ENCODE measurements at regions not wholly inside any gene's neighbourhood (a gene's known extent, or its start where the extent isn't known, plus 50 kb on each side); places are given as distances from the start of the nearest gene placed in this dataset.

DNA sequence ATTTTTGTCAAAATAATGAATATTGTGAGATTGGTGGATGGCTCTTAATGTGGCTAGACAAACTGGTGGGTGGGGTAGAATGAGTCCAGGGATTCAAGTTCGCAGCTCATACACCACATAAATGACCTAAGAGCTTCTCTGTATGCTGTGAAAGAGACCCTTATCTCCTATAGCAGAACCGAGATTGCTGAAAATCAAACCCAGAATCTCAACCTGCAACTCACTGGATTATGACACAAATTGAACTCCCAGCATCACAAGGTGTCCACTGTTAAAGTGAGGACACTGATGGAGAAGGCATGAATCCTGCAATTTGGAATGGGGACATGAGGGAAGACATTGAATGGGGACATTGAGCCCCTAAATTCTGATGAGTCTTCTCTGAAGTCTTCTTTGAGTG lies 51.3 kb upstream of the CNKSR3 start:
- DNase-seq: no peak

DNA sequence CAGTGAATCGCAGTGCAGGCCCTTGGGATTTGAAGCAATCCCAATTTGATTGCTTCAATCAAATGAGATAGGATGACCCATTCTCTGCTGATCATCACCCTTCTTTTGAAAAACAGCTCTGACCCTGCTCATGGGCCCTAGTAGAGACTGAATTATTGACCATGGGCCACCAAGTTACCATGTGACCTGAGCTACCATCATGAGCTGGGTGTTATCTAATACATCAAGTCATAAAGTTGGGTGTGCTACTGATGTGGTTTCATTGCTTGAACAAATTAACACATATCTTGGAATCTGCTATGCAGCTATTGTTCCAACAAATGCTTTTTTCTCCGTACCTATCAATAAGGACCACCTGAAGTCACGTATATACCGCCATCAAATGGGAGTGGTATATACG lies 54.8 kb upstream of the CNKSR3 start:
- DNase-seq: no peak

DNA sequence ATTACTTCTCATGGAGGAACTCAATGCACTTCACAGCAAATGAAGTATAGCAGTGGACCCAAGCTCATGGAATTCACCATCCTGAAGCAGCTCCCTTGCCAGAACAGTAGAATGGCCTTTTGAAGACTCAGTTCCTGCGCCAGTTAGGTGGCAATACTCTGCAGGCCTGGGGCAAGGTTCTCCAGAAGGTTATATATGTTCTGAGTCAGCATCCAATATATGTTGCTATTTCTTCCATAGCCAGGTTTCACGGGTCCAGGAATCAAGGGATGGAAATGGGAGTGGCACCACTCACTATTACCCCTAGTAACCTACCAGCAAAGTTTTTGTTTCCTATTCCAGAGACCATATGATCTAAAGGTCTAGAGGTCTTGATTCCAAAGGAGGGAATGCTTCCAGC lies 56.4 kb upstream of the CNKSR3 start:
- DNase-seq: no peak

DNA sequence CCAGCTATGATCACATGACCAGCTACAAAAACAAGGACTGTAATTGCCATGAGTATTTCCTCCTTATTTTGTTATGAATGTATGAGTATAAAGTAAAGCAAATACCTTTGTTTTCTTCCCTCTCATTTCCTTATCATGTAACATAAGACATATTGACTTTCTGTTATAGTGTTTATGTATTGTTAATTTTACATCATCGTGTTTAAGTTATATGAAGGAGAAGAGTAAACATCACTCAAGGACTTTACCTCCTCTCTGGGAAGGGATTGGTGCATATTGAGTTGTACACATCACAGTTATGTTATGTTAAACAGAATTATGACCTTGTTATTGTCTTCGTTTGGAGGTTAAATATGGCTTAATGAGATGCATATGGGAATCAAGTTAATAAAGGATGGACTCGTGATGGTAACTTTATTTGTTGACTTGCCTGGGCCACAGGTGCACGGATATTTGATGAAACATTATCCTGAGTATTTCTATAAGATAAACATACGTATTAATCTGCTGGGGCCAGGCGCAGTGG lies 57.3 kb upstream of the CNKSR3 start:
- no peak for DNase-seq

DNA sequence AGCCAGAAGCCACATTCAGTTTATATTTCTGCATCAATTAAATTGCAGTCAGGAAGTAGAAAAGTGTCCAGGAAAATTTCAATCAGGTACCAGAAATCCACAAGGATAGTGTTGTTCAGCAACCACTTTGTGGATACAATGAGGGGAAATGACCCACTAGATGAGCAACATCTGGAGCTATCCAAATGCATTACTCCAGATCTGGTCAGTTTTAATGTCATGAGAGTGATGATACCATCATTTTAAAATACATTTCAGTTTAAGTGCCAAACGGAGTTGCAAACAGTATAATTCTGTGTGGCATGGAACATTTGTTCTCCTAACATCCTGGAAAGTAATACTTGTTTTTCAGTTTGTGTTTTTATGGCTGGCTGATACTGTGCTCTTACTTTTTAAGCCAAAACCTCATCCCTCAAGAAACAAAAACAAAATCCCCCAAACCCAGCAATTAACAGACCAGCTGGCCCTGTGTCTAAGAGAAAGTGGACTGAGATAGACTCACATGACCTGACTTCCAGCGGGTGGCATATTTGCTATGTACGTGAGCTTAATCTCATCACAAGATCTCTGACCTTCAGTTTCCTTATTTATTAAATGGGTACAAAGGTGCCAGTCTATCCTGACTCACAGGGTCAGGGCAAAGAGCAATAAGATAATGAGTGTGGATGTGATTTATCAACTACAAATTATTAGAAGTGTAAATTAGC lies 58.8 kb upstream of the CNKSR3 start:
- no peak for DNase-seq

DNA sequence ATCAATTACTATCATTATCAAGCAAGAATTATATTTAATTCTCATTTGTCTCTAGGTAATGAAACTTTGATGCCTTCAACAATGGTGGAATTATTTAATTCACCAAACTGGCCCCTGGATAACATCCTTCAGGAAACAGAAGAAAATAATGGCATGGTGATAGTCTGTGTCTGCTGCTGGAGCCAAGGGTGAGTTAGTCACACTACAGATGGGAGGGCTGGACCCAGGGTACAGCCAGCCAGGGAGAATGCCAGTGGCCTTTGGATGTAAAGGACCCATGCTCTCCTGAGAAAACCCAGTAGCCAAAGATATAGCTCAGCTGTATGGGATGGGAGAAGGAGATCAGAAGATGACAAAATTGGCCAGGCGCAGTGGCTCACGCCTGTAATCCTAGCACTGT lies 60.0 kb upstream of the CNKSR3 start:
- DNase-seq: no peak

DNA sequence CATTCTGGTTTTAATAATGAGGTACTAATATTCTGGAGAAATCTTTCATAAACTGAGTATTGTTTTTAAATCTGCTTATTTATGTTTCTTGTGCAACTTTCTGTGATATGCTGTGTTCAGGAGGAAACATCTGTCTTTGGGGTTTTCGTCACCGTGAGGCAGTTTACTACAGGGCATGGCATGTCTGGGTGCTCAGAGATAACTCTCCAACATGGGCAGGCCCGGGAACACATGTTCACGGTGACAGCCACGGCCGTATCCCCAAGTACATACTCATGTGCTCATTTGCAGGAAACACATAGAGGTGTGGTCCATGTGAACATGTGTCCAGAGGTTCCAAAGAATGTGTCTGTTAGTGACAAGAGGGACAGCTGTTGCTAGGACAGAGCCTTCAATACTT lies 62.1 kb upstream of the CNKSR3 start:
- no peak for DNase-seq

DNA sequence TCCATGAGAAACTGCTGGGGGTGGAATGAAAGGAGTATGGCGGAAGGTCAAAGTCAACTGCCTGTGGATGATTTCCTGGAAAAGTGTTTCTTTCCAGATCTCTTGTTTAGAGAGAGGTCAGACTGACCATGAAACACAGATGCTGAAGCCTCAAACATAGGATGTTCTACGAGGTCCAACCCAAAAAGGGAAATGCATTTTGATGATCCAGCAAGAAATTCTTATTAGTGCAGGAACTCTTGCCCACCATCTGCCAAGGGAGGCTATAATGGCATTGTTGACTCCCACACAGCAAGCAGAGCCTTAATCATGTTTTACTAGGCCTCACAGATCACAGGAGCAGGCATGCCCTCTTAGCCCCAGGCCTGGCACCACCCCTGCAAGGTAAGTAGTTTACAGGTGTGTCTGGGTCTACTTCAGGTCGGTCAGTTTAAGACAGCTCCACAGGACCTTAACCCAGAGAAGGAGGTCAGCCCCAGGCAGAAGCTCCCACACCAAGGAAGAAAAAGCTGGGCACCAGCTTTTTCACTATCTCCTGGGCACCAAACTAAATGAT lies 67.6 kb upstream of the CNKSR3 start:
- no peak for DNase-seq

DNA sequence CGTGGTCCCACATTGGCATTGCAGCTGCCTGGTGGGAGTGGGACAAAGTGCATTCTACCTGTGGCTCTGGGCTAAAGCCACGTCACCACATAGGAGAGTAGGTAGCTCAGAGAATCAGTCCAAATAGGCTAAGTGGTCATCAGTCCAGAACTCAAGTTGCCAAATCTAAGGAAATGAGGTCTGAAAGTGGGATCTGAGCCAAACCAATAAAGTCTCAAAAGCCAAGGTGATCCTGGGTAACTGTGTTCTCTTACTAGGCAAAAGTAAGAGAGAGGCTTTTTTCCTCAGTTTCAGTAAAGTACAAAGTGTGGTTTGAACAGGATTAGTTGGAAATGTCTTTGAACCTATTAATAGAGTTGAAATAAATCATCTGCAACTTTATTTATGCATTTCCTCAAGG lies 68.6 kb upstream of the CNKSR3 start:
- no peak for DNase-seq

DNA sequence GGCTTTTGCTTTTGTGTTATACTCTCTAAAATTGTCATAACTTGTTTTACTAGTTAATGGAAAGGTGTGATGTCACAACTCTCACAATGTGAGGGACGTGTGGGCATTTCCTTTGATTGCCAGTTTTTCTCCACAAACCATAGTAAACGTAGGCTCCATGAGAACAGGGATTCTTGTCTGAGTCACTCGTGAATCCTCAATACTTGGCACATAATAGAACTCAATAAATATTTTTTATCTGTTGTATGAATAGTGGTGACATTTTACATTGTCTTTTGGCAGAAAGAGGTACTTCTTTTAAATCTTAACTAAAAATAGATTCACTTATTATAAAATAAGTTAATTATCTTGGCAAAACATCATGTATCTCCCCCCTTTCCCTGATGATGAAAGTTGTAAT lies 69.0 kb upstream of the CNKSR3 start:
- DNase-seq: no peak

DNA sequence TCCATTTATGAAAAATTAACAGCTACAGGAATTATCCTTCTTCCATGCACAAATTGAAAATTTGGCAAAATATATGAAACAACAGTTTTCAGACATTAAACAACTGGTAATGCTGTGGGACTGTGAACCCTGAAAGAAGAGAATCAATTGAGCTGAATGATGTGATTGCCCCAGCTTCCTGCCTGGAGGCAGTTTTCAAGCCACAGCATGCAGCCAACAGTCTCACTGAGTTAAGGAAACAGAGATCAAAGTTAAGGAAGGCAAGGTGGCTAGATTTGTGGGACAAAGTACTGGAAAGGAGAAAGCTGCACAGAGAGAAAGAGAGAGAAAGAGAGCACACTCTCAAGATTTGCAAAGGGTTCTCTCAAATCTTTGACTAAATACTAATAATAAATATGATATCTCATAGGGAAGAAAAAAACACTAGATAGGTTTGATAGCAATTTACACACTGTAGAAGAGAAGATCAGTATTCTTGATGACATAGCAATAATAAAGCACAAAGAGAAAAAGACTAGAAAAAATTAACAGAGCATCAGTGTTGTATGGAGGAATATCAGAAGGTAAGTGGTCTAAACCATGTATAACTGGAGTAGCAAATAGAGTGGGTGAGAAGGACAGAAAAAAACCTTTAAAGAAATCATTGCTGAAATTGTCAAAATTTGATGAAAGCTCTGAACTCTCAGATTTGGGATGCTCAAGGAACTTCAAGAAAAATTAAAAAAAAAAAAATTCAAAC lies 70.1 kb upstream of the CNKSR3 start:
- no peak for DNase-seq

DNA sequence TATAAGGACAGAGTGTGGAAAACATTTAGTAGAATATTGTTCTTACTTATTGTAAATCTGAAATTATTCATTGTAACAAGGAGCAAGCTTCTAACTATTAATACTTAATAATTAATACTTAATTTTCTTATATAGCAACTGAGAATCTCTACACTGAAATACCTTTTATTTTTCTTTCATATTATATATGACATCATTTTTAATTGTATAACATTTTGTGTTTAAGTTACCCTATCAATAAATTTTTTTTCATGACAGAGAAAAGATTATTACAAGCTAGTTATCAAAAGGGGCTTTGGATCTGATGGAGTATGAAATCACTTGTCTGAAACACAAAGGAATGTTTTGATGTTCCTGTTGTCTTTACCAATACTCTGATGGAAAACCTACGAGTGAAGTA lies 72.2 kb upstream of the CNKSR3 start:
- DNase-seq: no peak

DNA sequence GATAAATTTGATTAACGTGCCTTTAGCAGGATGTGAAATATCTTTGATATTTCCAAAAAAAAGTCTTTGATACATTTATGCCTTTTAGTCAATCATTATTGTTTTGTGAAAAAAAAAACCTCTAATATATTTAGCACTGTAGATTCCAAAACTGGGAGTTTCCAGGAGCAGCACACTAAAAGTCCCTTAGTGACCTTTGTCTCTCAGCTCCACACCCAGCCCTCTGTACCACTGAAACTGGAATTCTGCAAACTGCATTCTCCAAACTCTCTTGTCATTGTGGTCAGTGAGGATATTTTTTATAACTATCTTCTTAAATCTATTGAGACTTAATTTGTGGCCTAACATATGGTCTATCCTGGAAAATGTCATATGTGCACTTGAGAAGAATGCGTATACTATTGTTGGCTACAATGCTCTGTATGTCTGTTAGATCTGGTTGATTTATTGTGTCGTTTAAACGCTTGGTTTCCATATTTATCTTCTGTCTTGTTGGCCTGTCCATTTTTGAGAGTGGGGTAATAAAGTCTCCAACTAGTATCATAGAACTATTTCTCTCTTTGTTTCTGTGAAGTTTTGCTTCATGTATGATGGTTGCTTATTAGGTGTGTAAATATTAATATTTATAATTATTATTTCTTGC lies 73.2 kb upstream of the CNKSR3 start:
- no peak for DNase-seq

DNA sequence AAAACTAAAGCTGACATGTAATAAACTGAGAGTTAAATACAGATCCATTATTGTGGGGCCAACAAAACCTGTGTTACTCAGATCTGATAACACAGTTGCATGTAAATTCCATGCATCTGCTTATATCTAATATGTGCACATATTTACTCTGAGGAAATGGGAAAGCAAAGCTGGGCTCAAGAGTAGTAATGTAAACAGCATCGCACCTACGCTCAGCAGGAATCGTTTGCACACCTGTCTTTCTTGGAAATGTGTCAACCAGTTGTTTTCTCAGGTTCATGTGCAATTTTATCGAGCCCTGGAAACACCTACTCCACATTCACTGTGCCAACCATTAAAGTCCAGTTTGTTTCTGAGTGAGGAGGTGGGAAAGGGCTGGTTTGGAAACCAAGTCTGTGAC lies 80.3 kb upstream of the CNKSR3 start:
- DNase-seq: no peak

DNA sequence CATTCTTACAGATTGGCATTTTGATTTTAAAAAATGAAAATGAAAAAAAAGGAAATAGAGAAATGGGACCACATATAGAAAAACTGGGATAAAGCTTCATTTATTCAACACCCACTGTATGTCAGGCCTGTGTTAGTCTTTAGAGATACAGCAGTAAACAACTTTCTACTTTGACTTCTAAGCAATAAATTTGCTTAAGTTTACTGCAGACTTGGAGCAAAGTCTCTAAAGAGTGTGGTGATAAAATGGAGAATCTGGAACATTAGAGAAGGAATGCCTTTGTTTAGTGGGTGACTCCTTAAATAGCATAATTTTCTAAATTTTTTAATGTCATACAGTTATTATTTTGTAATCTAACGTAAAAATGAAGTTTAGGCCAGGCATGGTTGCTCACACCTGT lies 80.7 kb upstream of the CNKSR3 start:
- DNase-seq: no peak

DNA sequence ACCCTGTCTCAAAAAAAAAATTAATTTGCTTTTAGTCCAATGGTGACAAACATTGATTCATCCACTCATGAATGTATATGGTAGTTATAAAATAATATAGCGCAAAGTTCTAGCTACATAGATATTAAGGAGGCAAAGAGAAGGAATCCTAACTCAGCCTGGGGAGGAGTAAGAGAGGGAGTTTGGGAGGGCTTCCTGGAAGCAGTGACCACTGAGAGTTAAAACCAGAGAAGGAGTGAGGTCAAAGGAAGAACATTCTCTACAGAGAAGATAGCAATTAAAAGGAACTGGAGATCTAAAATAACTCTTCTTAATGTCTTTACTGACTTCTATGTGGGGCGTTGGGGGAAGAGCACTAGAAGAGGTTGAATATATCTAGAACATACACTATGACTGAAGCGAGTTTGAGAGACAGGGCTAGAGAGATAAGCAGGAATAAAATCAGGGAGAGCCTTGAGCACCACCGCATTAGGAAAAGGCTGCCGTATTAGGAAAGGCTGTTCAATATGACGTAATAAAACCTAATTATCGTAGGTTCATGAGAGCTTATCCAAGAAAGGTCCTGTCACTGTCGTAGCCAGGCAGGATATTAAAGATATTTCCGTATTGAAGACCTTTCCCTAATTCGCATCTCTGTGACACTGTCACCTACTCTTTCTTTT lies 81.8 kb upstream of the CNKSR3 start:
- no peak for DNase-seq

DNA sequence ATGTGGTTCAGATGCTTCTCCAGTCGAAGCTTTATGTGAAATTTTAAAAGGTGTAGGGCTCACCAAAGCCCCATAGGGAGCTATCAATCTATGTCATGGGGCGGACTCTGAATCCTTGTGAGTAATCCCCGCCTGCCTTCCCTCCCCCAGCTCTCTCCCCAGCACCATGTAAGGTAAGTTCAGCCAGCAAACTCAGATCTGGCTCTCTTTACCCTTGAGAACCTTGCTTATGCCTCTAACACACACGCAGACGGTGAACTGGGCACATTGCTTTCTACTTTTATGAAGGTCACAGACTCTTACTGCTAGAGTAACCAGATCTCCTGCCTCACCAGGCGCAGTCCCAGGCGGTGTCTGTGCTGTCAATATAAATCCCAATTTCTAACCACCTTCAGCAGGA lies 82.6 kb upstream of the CNKSR3 start:
- no peak for DNase-seq

DNA sequence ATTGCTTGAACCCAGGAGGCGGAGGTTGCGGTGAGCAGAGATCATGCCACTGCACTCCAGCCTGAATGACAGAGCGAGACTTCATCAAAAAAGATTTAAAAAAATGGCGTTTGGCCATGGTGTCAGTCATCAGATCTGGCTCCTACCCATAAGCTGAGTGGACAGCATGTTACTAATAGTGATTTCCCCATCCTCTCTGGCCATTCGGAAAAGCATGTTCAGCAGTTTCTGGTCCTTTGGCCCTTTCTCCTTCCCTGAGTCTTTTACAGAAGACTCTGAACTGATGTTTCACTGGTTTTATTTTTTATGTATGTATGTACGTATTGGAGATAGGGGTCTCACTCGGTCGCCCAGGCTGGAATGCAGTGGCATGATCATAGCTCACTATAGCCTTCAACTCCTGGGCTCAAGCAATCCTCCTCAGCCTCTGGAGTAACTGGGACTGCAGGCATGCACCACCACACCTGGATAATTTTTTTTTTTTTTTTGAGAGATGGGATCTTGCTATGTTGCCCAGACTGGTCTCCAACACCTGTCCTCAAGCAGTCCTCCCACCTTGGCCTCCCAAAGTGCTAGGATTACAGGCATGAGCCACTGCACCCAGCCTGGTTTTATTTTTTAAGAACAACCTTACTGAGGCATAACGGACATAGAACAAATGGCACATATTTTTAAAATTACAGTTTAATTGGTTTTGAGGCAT lies 84.2 kb upstream of the CNKSR3 start:
- no peak for DNase-seq

DNA sequence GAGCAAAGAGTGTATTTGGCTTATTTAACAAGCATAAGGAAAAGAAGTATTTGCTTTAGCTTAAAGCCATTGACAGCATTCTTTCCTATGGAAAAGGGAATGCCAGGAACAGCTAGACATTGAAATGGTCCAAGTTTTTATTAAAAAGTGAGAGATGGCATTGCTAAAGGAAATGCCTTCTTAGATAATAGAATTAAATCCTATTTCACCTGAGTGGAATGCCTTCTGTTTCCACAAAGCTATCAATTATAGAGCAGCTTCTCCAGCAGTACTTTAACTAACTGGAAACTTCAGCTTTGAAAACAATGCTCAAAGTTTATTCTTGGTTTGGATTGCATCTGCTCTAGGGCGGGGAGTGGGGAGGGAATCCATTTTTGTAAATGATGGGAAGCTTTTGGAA lies 85.1 kb upstream of the CNKSR3 start:
- no peak for DNase-seq

DNA sequence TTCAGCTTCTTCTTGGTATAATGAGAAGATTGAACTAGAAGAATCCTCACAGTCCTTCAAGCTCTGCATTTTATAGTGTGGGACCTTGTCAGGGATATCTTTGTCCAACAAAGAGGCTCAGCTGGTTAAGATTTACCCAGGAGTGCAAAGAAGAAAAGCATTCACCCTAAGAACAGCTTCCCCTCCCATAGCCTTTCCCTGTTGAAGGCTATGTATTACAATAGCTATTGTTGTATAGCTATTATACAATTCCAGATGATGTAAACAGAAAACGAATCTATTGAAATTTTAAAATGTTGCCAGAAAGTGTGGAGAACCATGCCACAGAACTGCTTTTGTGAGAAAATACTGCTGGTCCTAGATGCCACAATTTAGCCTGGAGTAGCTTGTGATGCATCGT lies 85.5 kb upstream of the CNKSR3 start:
- DNase-seq: no peak

DNA sequence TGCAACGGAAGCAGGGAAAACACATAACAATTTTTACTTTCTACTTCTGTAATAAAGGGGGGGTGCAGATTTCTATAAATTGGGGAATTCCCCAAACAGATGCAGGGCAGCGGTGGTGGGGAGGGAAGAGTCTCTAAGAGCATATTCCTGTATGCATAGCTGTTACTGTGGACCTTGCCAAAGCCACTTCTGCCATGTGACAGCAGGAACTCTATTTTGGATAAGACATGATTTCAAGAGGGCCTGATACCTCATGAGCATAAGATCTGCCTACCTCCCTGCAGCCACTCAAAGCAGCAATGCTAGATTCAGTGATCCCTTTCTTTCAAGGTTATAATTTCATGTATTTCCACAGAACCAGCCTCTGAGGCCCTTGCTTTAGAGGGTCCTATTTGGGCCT lies 86.2 kb upstream of the CNKSR3 start:
- no peak for DNase-seq

DNA sequence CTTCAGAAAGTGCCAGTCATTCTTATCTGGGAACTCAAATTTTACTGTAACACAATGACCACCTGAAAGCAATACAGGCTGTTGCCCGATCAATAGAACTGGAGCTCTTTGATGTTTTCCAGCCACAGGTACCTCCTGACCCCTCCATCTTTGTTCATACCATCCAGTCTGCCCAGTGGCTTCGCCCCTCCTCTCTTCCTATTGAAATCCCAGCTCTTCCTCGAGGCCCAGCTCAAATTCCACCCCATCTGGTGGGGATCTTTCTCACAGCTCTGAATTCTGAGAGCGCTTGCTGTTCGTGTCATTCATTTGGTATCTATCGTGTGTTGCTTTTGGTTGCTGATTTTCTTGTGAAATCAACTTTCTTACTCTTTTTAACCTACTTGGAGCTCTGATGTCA lies 87.9 kb upstream of the CNKSR3 start:
- no peak for DNase-seq

DNA sequence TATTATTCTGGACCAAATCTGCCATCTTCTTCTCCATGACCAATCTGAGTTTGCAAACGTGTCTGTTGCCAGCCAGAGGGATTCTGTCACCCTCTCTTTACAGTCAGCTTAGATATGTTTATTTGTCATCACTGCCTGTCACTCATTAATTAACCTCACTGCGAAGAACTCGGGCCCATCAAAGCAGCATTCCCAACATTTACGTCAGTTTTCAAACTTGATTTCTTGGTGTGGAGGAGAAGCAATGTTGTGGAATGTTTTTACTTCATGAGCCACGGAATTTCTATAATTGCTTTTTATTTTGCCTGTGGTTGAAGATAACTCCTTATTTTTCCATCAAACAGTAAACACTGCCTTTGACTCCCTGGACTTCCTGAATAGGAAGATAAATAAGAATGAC lies 91.8 kb upstream of the CNKSR3 start:
- no peak for DNase-seq
